Gastroesophageal sphincter (tissue), 4 donors: ENCODE measurements at regions not wholly inside any gene's neighbourhood (a gene's known extent, or its start where the extent isn't known, plus 50 kb on each side); places are given as distances from the start of the nearest gene placed in this dataset.
"Not testable (repeated sequence)": the region's sequence is repeated elsewhere in the genome, so short reads cannot be mapped to it uniquely, and the experiment has no call there.

Experiments used
- ATAC-seq: fragments of 150-250 bp; one replicate; pipeline ENCODE4 v1.9.1; 2016; ENCODE audit warnings: mild to moderate bottlenecking, moderate library complexity
- H3K27ac ChIP-seq, 4 donors: fragments of 200-600 bp; sonication (generic) in 3 of 4; 1 replicate in 3 of 4; 2 replicates in 1 of 4; pipeline ENCODE4 v1.5.1; 2016 to 2019
- H3K27me3 ChIP-seq: fragments of 200-600 bp; sonication (generic); one replicate; pipeline ENCODE4 v1.5.1; 2019
- H3K36me3 ChIP-seq, 2 donors: fragments of 200-600 bp; sonication (generic); one replicate each; pipeline ENCODE4 v1.5.1; 2019; ENCODE audit warnings: control low read depth in 1 of 2
- H3K4me1 ChIP-seq, 3 donors: fragments of 200-600 bp; sonication (generic); 1 replicate in 2 of 3; 2 replicates in 1 of 3; pipeline ENCODE4 v1.5.1; 2016 to 2019; ENCODE audit warnings: control low read depth in 2 of 3
- H3K4me3 ChIP-seq, 2 donors: fragments of 200-600 bp; sonication (generic); one replicate each; pipeline ENCODE4 v1.5.1; 2019; ENCODE audit warnings: mild to moderate bottlenecking in 1 of 2, moderate library complexity in 1 of 2
- H3K9me3 ChIP-seq, 3 donors: fragments of 200-600 bp; sonication (generic); one replicate each; pipeline ENCODE4 v1.5.1; 2017 to 2019; ENCODE audit warnings: control low read depth in 2 of 3
- CTCF ChIP-seq, 4 experiments: fragments of 200-600 bp in 2 of 4; fragments of 450-650 bp in 2 of 4; sonication (generic) in 1 of 4; IDR thresholded peaks; one replicate each; pipeline ENCODE4 v1.5.1; 2017 to 2019; ENCODE audit warnings: antibody characterized with exemption in 4 of 4, mild to moderate bottlenecking in 2 of 4, moderate library complexity in 2 of 4
- EP300 ChIP-seq: sonication (generic); formaldehyde crosslinking; IDR thresholded peaks from one replicate; pipeline ENCODE4 v1.6.1; 2017; ENCODE audit warnings: antibody characterized with exemption, mild to moderate bottlenecking
- POLR2A ChIP-seq, 2 donors: fragments of 450-650 bp; IDR thresholded peaks; one replicate each; pipeline ENCODE4 v1.6.1; 2017; ENCODE audit warnings: antibody characterized with exemption in 2 of 2, mild to moderate bottlenecking in 2 of 2, moderate library complexity in 1 of 2
- POLR2AphosphoS5 ChIP-seq: sonication (generic); formaldehyde crosslinking; IDR thresholded peaks from one replicate; pipeline ENCODE4 v1.6.1; 2017; ENCODE audit warnings: antibody characterized with exemption
- WGBS, 2 donors: methylation state at CpG; one replicate each; pipeline ENCODE4 v1.1.5; 2018; ENCODE audit warnings: low coverage in 1 of 2; 5-methylcytosine and 5-hydroxymethylcytosine counted together
- small RNA-seq, 4 donors: library from RNA; depleted of rRNA; stranded (forward); fragments of <200 nt; gene quantifications; one replicate each; pipeline ENCODE3, GENCODE V24; 2016

GRCh38 chr4:177251237-177251636 lies 58.4 kb upstream of the NEIL3 start:
- Histone ChIP-seq H3K27ac (no peak overlapping the region), H3K36me3 (no peaks in the 10 kb centered on the region), H3K4me1 (peaks cover 0 to 13% (median 5%) of the 10 kb centered on the region in 3 donors), H3K4me3 (no peak overlapping the region), H3K27me3 (no peaks in the 10 kb centered on the region), H3K9me3 (no peaks in the 10 kb centered on the region)
- ATAC-seq: no peak
- WGBS, 2 donors: 63 to 65% methylated on average over 5 to 7 of the region's 7 CpGs
- no peak for TF ChIP-seq POLR2AphosphoS5
- TF ChIP-seq EP300: no peak
- no peak for TF ChIP-seq POLR2A (IDR thresholded peaks at IDR 0.05)
- no peak for TF ChIP-seq CTCF (IDR thresholded peaks at IDR 0.05)

GRCh38 chr4:177255359-177255758 lies 54.3 kb upstream of the NEIL3 start:
- no peak for ATAC-seq
- H3K36me3 ChIP-seq: no peaks in the 10 kb centered on the region
- H3K27me3 ChIP-seq: no peaks in the 10 kb centered on the region
- no peak overlapping the region for H3K27ac ChIP-seq
- H3K4me3 ChIP-seq: no peak overlapping the region
- 73 to 75% methylated on average over 2 of the region's 2 CpGs for WGBS, 2 donors
- no peaks in the 10 kb centered on the region for H3K4me1 ChIP-seq
- no peaks in the 10 kb centered on the region for H3K9me3 ChIP-seq
- TF ChIP-seq POLR2A (IDR thresholded peaks at IDR 0.05): no peak
- no peak for TF ChIP-seq CTCF (IDR thresholded peaks at IDR 0.05)
- no peak for TF ChIP-seq POLR2AphosphoS5
- no peak for TF ChIP-seq EP300

- TF ChIP-seq POLR2A (IDR thresholded peaks at IDR 0.05) (no peak), EP300 (no peak), POLR2AphosphoS5 (no peak), CTCF (IDR thresholded peaks at IDR 0.05) (no peak)
- H3K9me3 ChIP-seq: no peaks in the 10 kb centered on the region
- H3K4me3 ChIP-seq: no peak overlapping the region
- H3K27me3 ChIP-seq: no peaks in the 10 kb centered on the region
- 59 to 63% methylated on average over 5 to 6 of the region's 6 CpGs for WGBS, 2 donors
- H3K36me3 ChIP-seq: no peaks in the 10 kb centered on the region
- no peak for ATAC-seq
- no peaks in the 10 kb centered on the region for H3K4me1 ChIP-seq
- no peak overlapping the region for H3K27ac ChIP-seq
Observed at GRCh38 chr4:177256950-177257349, 52.7 kb upstream of the NEIL3 start.

GRCh38 chr4:177259466-177259865 lies 50.2 kb upstream of the NEIL3 start:
- 82 to 86% methylated on average over 1 to 2 of the region's 2 CpGs for WGBS, 2 donors
- H3K4me1 ChIP-seq, H3K4me3 ChIP-seq, H3K36me3 ChIP-seq, H3K27ac ChIP-seq, H3K9me3 ChIP-seq, H3K27me3 ChIP-seq, ATAC-seq: not testable (repeated sequence)

Small RNA genes in the stretch of these regions (small RNA-seq; reads per million reads assigned to genes)
- gene RN7SKP136: 0 reads per million in 4 donors
